Testis (tissue), 2 donors: ENCODE measurements at regions not wholly inside any gene's neighbourhood (a gene's known extent, or its start where the extent isn't known, plus 50 kb on each side); places are given as distances from the start of the nearest gene placed in this dataset.
"Not testable (repeated sequence)": the region's sequence is repeated elsewhere in the genome, so short reads cannot be mapped to it uniquely, and the experiment has no call there.

Experiments used
- DNase-seq: peaks from one replicate; pipeline ENCODE4 v3.0.0-alpha.2; 2019
- H3K27ac ChIP-seq, 2 donors: fragments of 200-600 bp; sonication (generic); one replicate each; pipeline ENCODE4 v1.5.1; 2019
- H3K27me3 ChIP-seq: fragments of 200-600 bp; sonication (generic); one replicate; pipeline ENCODE4 v1.5.1; 2019
- H3K36me3 ChIP-seq: fragments of 200-600 bp; sonication (generic); one replicate; pipeline ENCODE4 v1.5.1; 2017; ENCODE audit warnings: low read depth; ENCODE audit errors: missing control alignments
- H3K4me1 ChIP-seq: fragments of 200-600 bp; sonication (generic); one replicate; pipeline ENCODE4 v1.5.1; 2019
- H3K4me3 ChIP-seq, 2 donors: fragments of 200-600 bp; sonication (generic); one replicate each; pipeline ENCODE4 v1.5.1; 2017 to 2019
- H3K9me3 ChIP-seq: fragments of 200-600 bp; sonication (generic); one replicate; pipeline ENCODE4 v1.5.1; 2017
- POLR2A ChIP-seq: fragments of 450-650 bp; IDR thresholded peaks from one replicate; pipeline ENCODE4 v1.6.1; 2017; ENCODE audit warnings: antibody characterized with exemption, mild to moderate bottlenecking, moderate library complexity
- WGBS, 2 donors: methylation state at CpG; one replicate each; pipeline ENCODE4 v1.1.5; 2018; 5-methylcytosine and 5-hydroxymethylcytosine counted together
- intact Hi-C: fragments of 100-400 bp; cut with DNase I; formaldehyde crosslinking; loops from one replicate; pipeline ENCODE4 v1.15.1; 2023; ENCODE audit warnings: low total_unique reads
- TF ChIP-seq, protein P1 (sequence below), 3 experiments: fragments of 450-650 bp in 2 of 3; fragments of 200-600 bp in 1 of 3; sonication (generic) in 1 of 3; IDR thresholded peaks; one replicate each; pipeline ENCODE4 v1.5.1; 2016 to 2019; ENCODE audit warnings: antibody characterized with exemption in 3 of 3, mild to moderate bottlenecking in 2 of 3, moderate library complexity in 1 of 3

DNA sequence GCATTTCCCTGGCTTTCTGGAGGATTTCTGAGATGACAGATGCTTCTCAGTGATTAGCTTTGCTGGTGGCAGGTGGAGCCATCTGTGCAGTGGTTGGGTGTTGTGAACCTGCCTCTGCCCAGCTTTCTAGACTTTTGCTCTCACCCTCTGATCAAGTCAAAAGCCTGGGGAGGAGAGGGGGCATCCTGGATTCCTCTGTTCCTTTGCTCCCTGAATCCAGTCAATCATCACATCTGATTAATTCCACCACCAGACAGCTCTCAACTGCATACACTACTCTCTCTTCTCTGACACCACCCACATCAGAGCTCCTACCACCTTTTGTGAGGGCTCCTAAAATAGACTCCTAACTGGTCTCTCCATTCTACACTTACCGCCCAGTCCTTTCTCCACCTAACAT is 283.5 kb downstream of the WDR11 start:
- H3K27ac ChIP-seq = no peak overlapping the region
- peaks cover 8% of the 10 kb centered on the region for H3K4me1 ChIP-seq
- H3K4me3 ChIP-seq = no peak overlapping the region
- H3K36me3 ChIP-seq = no peaks in the 10 kb centered on the region
- no peaks in the 10 kb centered on the region for H3K9me3 ChIP-seq
- TF ChIP-seq POLR2A = no peak
- TF ChIP-seq, protein P1, sequence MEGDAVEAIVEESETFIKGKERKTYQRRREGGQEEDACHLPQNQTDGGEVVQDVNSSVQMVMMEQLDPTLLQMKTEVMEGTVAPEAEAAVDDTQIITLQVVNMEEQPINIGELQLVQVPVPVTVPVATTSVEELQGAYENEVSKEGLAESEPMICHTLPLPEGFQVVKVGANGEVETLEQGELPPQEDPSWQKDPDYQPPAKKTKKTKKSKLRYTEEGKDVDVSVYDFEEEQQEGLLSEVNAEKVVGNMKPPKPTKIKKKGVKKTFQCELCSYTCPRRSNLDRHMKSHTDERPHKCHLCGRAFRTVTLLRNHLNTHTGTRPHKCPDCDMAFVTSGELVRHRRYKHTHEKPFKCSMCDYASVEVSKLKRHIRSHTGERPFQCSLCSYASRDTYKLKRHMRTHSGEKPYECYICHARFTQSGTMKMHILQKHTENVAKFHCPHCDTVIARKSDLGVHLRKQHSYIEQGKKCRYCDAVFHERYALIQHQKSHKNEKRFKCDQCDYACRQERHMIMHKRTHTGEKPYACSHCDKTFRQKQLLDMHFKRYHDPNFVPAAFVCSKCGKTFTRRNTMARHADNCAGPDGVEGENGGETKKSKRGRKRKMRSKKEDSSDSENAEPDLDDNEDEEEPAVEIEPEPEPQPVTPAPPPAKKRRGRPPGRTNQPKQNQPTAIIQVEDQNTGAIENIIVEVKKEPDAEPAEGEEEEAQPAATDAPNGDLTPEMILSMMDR (IDR thresholded peaks at IDR 0.05) = no peak
- 95 to 100% methylated on average over 1 of the region's 1 CpG for WGBS, 2 donors
- intact Hi-C loops = loop anchor here (5.0 kb wide), 1 partner anchor 463 kb away; the partner anchor contains the start of gene FGFR2
- DNase-seq = no peak
- H3K27me3 ChIP-seq = no peaks in the 10 kb centered on the region

DNA sequence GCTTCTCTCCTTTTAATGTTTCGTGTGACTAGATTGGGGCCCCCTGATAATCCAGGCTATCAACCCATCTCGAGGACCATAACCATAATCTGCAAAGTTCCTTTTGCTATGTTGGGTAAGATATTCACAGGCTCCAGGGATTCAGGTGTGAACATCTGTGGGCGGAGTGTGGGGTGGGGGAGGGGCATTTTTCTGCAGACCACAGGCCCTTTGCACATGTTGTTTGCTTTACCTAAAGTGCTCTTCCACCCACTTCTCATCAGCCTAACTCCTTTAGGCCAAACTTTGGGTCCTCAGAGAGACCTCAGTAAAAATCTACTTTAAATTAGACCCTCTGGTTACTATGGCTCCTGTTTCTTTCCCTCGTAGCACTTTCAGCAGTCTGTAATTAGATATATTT is 284.4 kb downstream of the WDR11 start:
- WGBS, 2 donors = 88 to 93% methylated on average over 4 of the region's 4 CpGs
- intact Hi-C loops = loop anchor here (5.0 kb wide), 1 partner anchor 462 kb away; the partner anchor contains the start of gene FGFR2
- no peak overlapping the region for H3K4me3 ChIP-seq

DNA sequence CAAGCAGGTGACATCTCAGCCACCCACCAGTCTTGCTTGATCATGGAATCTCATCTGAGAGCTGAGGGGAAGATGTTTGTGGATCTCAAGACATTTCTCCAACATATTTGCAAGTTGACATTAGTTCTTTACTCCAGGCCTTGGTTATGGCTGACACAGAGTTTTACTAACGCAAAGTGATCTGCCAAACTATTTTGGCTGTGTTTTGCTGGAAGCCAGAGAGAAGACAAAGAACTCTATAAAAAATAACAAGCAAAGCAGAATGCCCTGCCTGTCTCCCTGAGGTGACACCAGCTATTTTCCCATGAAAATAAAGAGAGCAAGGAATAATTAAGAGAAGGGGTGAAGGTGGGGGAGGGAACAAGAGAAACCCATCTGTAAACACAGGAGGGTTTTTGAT is 286.4 kb downstream of the WDR11 start:
- Histone ChIP-seq H3K4me3 (no peak overlapping the region), H3K4me1 (peaks cover 8% of the 10 kb centered on the region), H3K27me3 (no peaks in the 10 kb centered on the region), H3K36me3 (no peaks in the 10 kb centered on the region), H3K27ac (no peak overlapping the region), H3K9me3 (no peaks in the 10 kb centered on the region)
- intact Hi-C loops = loop anchor here (5.0 kb wide), 1 partner anchor 460 kb away; the partner anchor contains the start of gene FGFR2
- DNase-seq = peak; percentile 21
- TF ChIP-seq, protein P1 (IDR thresholded peaks at IDR 0.05) = no peak
- TF ChIP-seq POLR2A = no peak
- WGBS, 2 donors = 65 to 68% methylated on average over 1 of the region's 1 CpG

More for the DNA sequence above, 284.4 kb downstream of the WDR11 start:
- H3K27me3 ChIP-seq = no peaks in the 10 kb centered on the region
- H3K27ac ChIP-seq = no peak overlapping the region
- no peaks in the 10 kb centered on the region for H3K36me3 ChIP-seq
- H3K4me1 ChIP-seq = peaks cover 8% of the 10 kb centered on the region
- TF ChIP-seq POLR2A = no peak
- H3K9me3 ChIP-seq = no peaks in the 10 kb centered on the region
- DNase-seq = no peak

DNA sequence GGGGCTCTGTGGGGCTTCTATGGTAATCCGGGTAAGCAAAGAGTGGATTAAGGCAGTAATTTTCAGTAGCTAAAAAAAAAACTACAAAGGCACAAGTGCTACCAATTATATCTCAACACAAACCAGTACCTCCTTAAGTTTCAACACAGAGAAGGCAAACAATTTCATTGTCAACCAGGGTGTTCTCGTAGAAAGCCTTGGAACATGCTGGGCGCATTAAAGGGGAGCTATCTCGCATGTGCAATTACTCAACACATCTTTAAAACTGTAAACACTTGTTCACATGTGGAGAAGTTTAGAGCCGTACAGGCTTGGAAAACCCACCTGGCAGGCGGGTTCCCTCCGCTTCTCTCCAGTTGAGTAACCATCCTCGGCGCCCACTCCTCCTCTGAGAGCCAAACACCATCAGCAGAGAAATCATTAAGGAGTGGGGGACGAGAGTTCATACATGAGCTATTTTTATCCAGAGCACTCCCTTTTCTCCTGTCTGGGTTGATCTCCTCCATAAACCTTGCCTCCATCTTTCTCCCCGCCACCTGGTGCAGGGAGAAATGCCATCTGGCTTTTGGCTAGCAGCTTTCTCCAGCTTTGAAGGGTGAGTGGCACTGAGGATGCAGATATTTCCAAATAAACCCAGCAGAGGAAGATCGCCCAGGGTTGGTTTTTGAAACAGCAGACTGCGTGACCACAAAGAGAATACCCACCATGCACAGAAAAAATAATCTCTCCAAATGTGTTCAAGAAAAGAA is 287.1 kb downstream of the WDR11 start:
- Histone ChIP-seq H3K27ac (no peak overlapping the region), H3K9me3 (no peaks in the 10 kb centered on the region), H3K36me3 (no peaks in the 10 kb centered on the region), H3K27me3 (no peaks in the 10 kb centered on the region), H3K4me1 (peaks cover 8% of the 10 kb centered on the region), H3K4me3 (no peak overlapping the region)
- no peak for DNase-seq
- WGBS, 2 donors = 67 to 69% methylated on average over 13 of the region's 13 CpGs
- TF ChIP-seq, protein P1 (IDR thresholded peaks at IDR 0.05) = no peak
- TF ChIP-seq POLR2A = no peak
- intact Hi-C loops = loop anchor here (5.0 kb wide), 1 partner anchor 459 kb away; the partner anchor contains the start of gene FGFR2

DNA sequence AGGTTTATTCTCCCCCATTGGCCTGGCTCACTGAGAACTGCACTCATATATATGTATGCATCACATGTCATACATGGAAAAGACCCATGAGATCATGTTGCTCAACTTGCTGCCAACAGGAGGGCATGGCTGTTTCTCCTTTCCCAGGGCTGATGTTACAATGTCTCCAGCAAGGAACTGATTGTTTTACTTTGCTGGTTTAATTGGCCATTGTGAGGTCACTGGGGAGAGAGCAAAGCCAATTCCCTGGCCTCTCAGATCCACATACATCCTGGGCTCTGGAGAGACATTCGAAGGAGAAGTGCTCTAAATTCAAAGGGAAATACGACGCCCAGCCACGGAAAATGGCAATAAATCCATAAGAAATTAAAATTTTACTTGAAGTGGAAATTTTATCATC is 287.8 kb downstream of the WDR11 start:
- Histone ChIP-seq H3K4me3 (no peak overlapping the region), H3K36me3 (no peaks in the 10 kb centered on the region), H3K9me3 (no peaks in the 10 kb centered on the region), H3K4me1 (peaks cover 8% of the 10 kb centered on the region), H3K27me3 (no peaks in the 10 kb centered on the region), H3K27ac (no peak overlapping the region)
- no peak for DNase-seq
- intact Hi-C loops = loop anchor here (5.0 kb wide), 1 partner anchor 458 kb away; the partner anchor contains the start of gene FGFR2
- WGBS, 2 donors = 81 to 82% methylated on average over 4 of the region's 4 CpGs
- TF ChIP-seq, protein P1 (IDR thresholded peaks at IDR 0.05) = no peak
- no peak for TF ChIP-seq POLR2A

DNA sequence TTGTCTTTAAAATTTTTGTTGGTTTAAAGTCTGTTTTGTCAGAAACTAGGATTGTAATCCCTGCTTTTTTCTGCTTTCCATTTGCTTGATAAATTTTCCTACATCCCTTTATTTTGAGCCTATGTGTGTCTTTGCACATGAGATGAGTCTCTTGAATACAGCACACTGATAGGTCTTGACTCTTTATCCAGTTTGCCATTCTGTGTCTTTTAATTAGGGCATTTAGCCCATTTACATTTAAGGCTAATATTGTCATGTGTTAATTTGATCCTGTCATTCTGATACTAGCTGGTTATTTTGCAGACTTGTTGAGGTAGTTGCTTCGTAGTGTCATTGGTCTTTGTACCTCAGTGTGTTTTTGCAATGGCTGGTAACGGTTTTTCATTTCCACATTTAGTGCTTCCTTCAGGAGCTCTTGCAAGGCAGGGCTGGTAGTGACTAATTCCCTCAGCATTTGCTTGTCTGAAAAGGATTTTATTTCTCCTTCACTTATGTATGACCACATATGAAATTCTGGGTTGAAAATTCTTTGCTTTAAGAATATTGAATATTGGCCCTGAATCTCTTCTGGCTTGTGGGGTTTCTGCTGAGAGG is 294.7 kb downstream of the WDR11 start:
- H3K9me3 ChIP-seq, intact Hi-C loops, H3K4me3 ChIP-seq, H3K27ac ChIP-seq, H3K36me3 ChIP-seq, DNase-seq, H3K4me1 ChIP-seq, H3K27me3 ChIP-seq: not testable (repeated sequence)
- 36 to 44% methylated on average over 2 of the region's 2 CpGs for WGBS, 2 donors
